ENCODE measurements at regions not wholly inside any gene's neighbourhood (a gene's known extent, or its start where the extent isn't known, plus 50 kb on each side); places are given as distances from the start of the nearest gene placed in this dataset.

DNA sequence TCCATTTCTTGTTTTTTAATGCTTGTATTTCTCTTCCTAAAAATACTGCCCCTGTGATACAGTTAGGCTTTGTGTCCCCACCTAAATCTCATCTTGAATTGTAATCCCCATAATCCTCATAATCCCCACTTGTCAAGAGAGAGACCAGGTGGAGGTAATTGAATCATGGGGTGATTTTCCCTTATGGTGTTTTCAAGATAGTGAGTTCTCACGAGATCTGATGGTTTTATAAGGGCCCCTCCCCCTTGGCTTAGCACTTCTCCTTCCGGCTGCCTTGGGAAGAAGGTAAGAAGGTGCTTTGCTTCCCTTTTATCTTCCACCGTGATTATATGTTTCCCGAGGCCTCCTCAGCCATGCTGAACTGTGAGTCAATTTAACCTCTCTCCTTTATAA, 227.4 kb downstream of the MAN2A1 start:
- Histone ChIP-seq H3K36me3 (ENCODE audit: control insufficient read depth, insufficient read depth, low read length) (no peaks in the 10 kb centered on the region), H3K9ac (ENCODE audit: low read depth, low read length) (no peak overlapping the region), H3K27ac (ENCODE audit: low read depth, low read length) (no peak overlapping the region), H3K9me3 (ENCODE audit: control insufficient read depth, insufficient read depth, low read length) (no peaks in the 10 kb centered on the region), H3K27me3 (ENCODE audit: control insufficient read depth, insufficient read depth, low read length) (no peaks in the 10 kb centered on the region), H3K4me3 (ENCODE audit: low read depth, low read length) (no peak overlapping the region), H3K4me1 (ENCODE audit: control insufficient read depth, insufficient read depth, low read length) (no peaks in the 10 kb centered on the region)

DNA sequence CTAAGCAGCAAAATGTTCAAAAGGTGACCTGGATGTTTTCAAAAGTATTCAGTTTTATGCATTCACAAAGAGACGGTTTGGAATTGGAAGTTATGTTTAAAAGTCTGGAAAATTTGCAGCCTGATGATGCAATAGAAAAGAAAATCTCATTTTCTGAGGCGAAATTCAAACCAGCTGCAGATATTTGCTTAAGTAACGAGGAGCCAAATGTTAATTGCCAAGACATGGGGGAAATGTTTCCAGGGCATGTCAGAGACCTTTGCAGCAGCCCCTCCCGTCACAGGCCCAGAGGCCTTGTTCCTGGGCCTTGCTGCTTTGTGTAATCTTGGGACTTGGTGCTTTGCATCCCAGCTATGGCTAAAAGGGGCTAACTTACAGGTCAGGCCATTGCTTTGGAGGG, 228.2 kb downstream of the MAN2A1 start:
- no peaks in the 10 kb centered on the region for H3K9me3 ChIP-seq (ENCODE audit: control insufficient read depth, insufficient read depth, low read length)
- H3K27ac ChIP-seq (ENCODE audit: low read depth, low read length): no peak overlapping the region
- no peak overlapping the region for H3K9ac ChIP-seq (ENCODE audit: low read depth, low read length)
- H3K27me3 ChIP-seq (ENCODE audit: control insufficient read depth, insufficient read depth, low read length): no peaks in the 10 kb centered on the region
- no peak overlapping the region for H3K4me3 ChIP-seq (ENCODE audit: low read depth, low read length)
- H3K4me1 ChIP-seq (ENCODE audit: control insufficient read depth, insufficient read depth, low read length): no peaks in the 10 kb centered on the region
- no peaks in the 10 kb centered on the region for H3K36me3 ChIP-seq (ENCODE audit: control insufficient read depth, insufficient read depth, low read length)

DNA sequence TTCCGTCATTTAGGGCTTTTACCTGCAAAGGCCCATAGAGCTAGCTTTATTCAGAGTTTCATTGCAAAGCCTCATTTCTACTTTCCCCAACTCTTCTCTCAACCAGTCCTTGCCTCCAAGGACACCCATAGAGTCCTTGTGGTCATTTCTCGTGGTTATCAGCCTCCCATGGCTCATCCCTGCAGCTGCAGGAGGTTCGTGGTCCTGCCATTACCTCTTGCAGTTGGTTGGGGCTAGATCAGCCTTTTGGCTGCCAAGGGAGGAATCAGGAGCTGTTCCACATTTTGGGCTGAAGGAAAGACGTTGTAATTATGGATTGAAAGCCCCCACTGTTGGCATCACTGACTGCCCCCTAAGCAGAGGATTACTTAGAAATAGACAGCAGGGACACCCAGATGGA, 231.0 kb downstream of the MAN2A1 start:
- Histone ChIP-seq H3K4me3 (ENCODE audit: low read depth, low read length) (no peak overlapping the region), H3K27ac (ENCODE audit: low read depth, low read length) (no peak overlapping the region), H3K4me1 (ENCODE audit: control insufficient read depth, insufficient read depth, low read length) (no peaks in the 10 kb centered on the region), H3K36me3 (ENCODE audit: control insufficient read depth, insufficient read depth, low read length) (no peaks in the 10 kb centered on the region), H3K9ac (ENCODE audit: low read depth, low read length) (no peak overlapping the region), H3K27me3 (ENCODE audit: control insufficient read depth, insufficient read depth, low read length) (no peaks in the 10 kb centered on the region), H3K9me3 (ENCODE audit: control insufficient read depth, insufficient read depth, low read length) (no peaks in the 10 kb centered on the region)

DNA sequence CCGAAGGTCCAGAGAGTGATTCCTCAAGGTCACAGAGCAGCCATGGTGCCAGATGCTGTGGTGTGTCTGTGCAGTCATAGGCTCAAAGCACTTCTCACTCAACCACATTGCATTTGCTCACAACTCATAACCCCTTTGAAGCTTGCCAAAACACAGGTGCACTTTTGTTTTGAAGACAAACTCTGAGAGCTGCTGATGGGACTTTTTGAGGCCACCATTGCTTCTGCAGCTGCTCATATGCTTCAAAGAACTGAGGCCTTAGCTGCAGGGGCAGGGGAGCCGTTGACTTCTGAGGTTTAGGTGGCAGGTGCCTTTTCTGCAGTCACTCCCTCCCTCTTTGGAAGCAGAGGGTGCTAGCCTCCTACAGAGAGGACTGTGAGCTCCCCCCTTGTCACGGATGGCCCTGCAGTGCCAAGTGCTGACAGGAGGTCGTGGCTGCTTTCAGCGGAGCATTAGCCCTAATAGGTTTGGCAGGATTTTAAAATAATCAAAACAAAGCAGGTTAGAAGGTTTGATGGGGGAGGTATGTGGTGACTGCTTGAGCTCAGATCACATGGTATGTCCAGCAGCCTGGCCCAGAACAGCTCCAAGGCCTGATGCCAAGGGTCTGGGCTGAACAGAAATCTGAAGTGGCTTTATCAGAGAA, 232.1 kb downstream of the MAN2A1 start:
- no peaks in the 10 kb centered on the region for H3K4me1 ChIP-seq (ENCODE audit: control insufficient read depth, insufficient read depth, low read length)
- no peak overlapping the region for H3K27ac ChIP-seq (ENCODE audit: low read depth, low read length)
- H3K9ac ChIP-seq (ENCODE audit: low read depth, low read length): no peak overlapping the region
- no peaks in the 10 kb centered on the region for H3K9me3 ChIP-seq (ENCODE audit: control insufficient read depth, insufficient read depth, low read length)
- no peaks in the 10 kb centered on the region for H3K27me3 ChIP-seq (ENCODE audit: control insufficient read depth, insufficient read depth, low read length)
- no peak overlapping the region for H3K4me3 ChIP-seq (ENCODE audit: low read depth, low read length)
- H3K36me3 ChIP-seq (ENCODE audit: control insufficient read depth, insufficient read depth, low read length): no peaks in the 10 kb centered on the region

GRCh38 chr5:109922381-109922995, 232.8 kb downstream of the MAN2A1 start:
- H3K27me3 ChIP-seq (ENCODE audit: control insufficient read depth, insufficient read depth, low read length): no peaks in the 10 kb centered on the region
- H3K4me3 ChIP-seq (ENCODE audit: low read depth, low read length): no peak overlapping the region
- no peaks in the 10 kb centered on the region for H3K4me1 ChIP-seq (ENCODE audit: control insufficient read depth, insufficient read depth, low read length)
- H3K27ac ChIP-seq (ENCODE audit: low read depth, low read length): no peak overlapping the region
- no peaks in the 10 kb centered on the region for H3K9me3 ChIP-seq (ENCODE audit: control insufficient read depth, insufficient read depth, low read length)
- no peaks in the 10 kb centered on the region for H3K36me3 ChIP-seq (ENCODE audit: control insufficient read depth, insufficient read depth, low read length)
- no peak overlapping the region for H3K9ac ChIP-seq (ENCODE audit: low read depth, low read length)

GRCh38 chr5:109923205-109923604, 233.5 kb downstream of the MAN2A1 start:
- no peak overlapping the region for H3K4me3 ChIP-seq (ENCODE audit: low read depth, low read length)
- H3K4me1 ChIP-seq (ENCODE audit: control insufficient read depth, insufficient read depth, low read length): no peaks in the 10 kb centered on the region
- H3K27ac ChIP-seq (ENCODE audit: low read depth, low read length): no peak overlapping the region
- no peak overlapping the region for H3K9ac ChIP-seq (ENCODE audit: low read depth, low read length)
- no peaks in the 10 kb centered on the region for H3K27me3 ChIP-seq (ENCODE audit: control insufficient read depth, insufficient read depth, low read length)
- no peaks in the 10 kb centered on the region for H3K9me3 ChIP-seq (ENCODE audit: control insufficient read depth, insufficient read depth, low read length)
- H3K36me3 ChIP-seq (ENCODE audit: control insufficient read depth, insufficient read depth, low read length): no peaks in the 10 kb centered on the region

GRCh38 chr5:109924237-109925107, 234.7 kb downstream of the MAN2A1 start:
- H3K27me3 ChIP-seq (ENCODE audit: control insufficient read depth, insufficient read depth, low read length): no peaks in the 10 kb centered on the region
- H3K27ac ChIP-seq (ENCODE audit: low read depth, low read length): no peak overlapping the region
- no peaks in the 10 kb centered on the region for H3K36me3 ChIP-seq (ENCODE audit: control insufficient read depth, insufficient read depth, low read length)
- H3K4me3 ChIP-seq (ENCODE audit: low read depth, low read length): no peak overlapping the region
- H3K9ac ChIP-seq (ENCODE audit: low read depth, low read length): no peak overlapping the region
- H3K4me1 ChIP-seq (ENCODE audit: control insufficient read depth, insufficient read depth, low read length): no peaks in the 10 kb centered on the region
- H3K9me3 ChIP-seq (ENCODE audit: control insufficient read depth, insufficient read depth, low read length): no peaks in the 10 kb centered on the region

GRCh38 chr5:109927639-109928038, 237.9 kb downstream of the MAN2A1 start:
- Histone ChIP-seq H3K4me3 (ENCODE audit: low read depth, low read length) (no peak overlapping the region), H3K27ac (ENCODE audit: low read depth, low read length) (no peak overlapping the region), H3K9me3 (ENCODE audit: control insufficient read depth, insufficient read depth, low read length) (no peaks in the 10 kb centered on the region), H3K27me3 (ENCODE audit: control insufficient read depth, insufficient read depth, low read length) (no peaks in the 10 kb centered on the region), H3K9ac (ENCODE audit: low read depth, low read length) (no peak overlapping the region), H3K4me1 (ENCODE audit: control insufficient read depth, insufficient read depth, low read length) (no peaks in the 10 kb centered on the region), H3K36me3 (ENCODE audit: control insufficient read depth, insufficient read depth, low read length) (no peaks in the 10 kb centered on the region)

GRCh38 chr5:109928046-109928445, 238.3 kb downstream of the MAN2A1 start:
- Histone ChIP-seq H3K9me3 (ENCODE audit: control insufficient read depth, insufficient read depth, low read length) (no peaks in the 10 kb centered on the region), H3K9ac (ENCODE audit: low read depth, low read length) (no peak overlapping the region), H3K4me1 (ENCODE audit: control insufficient read depth, insufficient read depth, low read length) (no peaks in the 10 kb centered on the region), H3K27me3 (ENCODE audit: control insufficient read depth, insufficient read depth, low read length) (no peaks in the 10 kb centered on the region), H3K4me3 (ENCODE audit: low read depth, low read length) (no peak overlapping the region), H3K27ac (ENCODE audit: low read depth, low read length) (no peak overlapping the region), H3K36me3 (ENCODE audit: control insufficient read depth, insufficient read depth, low read length) (no peaks in the 10 kb centered on the region)

- Histone ChIP-seq H3K4me1 (ENCODE audit: control insufficient read depth, insufficient read depth, low read length) (no peaks in the 10 kb centered on the region), H3K27ac (ENCODE audit: low read depth, low read length) (no peak overlapping the region), H3K9me3 (ENCODE audit: control insufficient read depth, insufficient read depth, low read length) (no peaks in the 10 kb centered on the region), H3K9ac (ENCODE audit: low read depth, low read length) (no peak overlapping the region), H3K27me3 (ENCODE audit: control insufficient read depth, insufficient read depth, low read length) (no peaks in the 10 kb centered on the region), H3K4me3 (ENCODE audit: low read depth, low read length) (no peak overlapping the region), H3K36me3 (ENCODE audit: control insufficient read depth, insufficient read depth, low read length) (no peaks in the 10 kb centered on the region)
Observed at GRCh38 chr5:109928811-109929210, 239.1 kb downstream of the MAN2A1 start.

DNA sequence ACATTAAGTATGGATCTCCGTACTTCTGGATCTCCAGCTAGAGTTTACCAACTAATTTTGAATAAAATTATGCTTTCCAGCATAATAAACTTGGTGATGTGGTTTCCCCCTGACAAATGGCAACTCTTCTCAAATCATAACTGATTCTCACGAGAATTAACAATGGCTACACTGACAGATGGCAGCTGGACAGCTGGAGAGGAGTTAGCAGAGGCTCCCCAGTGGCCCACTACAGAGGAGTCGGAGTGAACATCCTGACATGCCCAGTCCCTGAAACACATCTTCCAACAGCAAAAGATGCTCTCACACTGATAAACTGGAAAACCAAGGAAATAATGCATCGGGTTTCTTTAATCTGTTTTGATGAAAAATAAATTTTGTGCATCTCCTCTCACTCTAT, 239.6 kb downstream of the MAN2A1 start:
- H3K4me1 ChIP-seq (ENCODE audit: control insufficient read depth, insufficient read depth, low read length): no peaks in the 10 kb centered on the region
- H3K9ac ChIP-seq (ENCODE audit: low read depth, low read length): no peak overlapping the region
- H3K4me3 ChIP-seq (ENCODE audit: low read depth, low read length): no peak overlapping the region
- H3K9me3 ChIP-seq (ENCODE audit: control insufficient read depth, insufficient read depth, low read length): no peaks in the 10 kb centered on the region
- no peak overlapping the region for H3K27ac ChIP-seq (ENCODE audit: low read depth, low read length)
- no peaks in the 10 kb centered on the region for H3K36me3 ChIP-seq (ENCODE audit: control insufficient read depth, insufficient read depth, low read length)
- no peaks in the 10 kb centered on the region for H3K27me3 ChIP-seq (ENCODE audit: control insufficient read depth, insufficient read depth, low read length)

Data from HUES48 (cell line).